Epidermal melanocyte (primary cell): ENCODE measurements at regions not wholly inside any gene's neighbourhood (a gene's known extent, or its start where the extent isn't known, plus 50 kb on each side); places are given as distances from the start of the nearest gene placed in this dataset.

Experiments
- DNase-seq: peaks from one replicate; pipeline ENCODE4 v3.0.0; 2011; ENCODE audit warnings: low spot score; ENCODE audit not compliant: insufficient read length

- DNase-seq, result no peak
Observed at GRCh38 chr3:99218468-99218867, 317.0 kb upstream of the DCBLD2 start.

DNA sequence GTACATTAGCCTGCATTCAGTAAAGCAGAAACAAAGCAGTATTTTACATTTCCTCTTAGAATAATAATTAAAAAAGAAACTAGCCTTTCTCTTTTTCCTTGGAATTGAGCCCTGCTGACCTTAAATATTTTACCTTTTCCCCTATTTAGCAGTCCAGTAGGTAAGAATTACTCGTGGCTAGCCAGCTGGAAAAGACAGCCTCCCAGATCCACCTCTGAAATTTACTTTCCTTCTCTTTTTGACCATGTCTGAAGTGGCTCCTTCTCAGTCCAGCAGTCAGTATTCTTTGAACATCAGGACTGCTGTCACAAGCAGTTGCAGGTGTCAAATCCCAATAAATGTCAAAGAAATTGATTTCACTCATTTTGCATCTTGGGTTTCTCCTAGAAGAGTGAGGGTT lies 311.5 kb upstream of the DCBLD2 start:
- no peak for DNase-seq

- no peak for DNase-seq
Observed at GRCh38 chr3:99211309-99211708, 309.8 kb upstream of the DCBLD2 start.

GRCh38 chr3:99199021-99199420 lies 297.5 kb upstream of the DCBLD2 start:
- no peak for DNase-seq

- DNase-seq, result no peak
Observed at GRCh38 chr3:99191186-99191585, 289.7 kb upstream of the DCBLD2 start.

DNA sequence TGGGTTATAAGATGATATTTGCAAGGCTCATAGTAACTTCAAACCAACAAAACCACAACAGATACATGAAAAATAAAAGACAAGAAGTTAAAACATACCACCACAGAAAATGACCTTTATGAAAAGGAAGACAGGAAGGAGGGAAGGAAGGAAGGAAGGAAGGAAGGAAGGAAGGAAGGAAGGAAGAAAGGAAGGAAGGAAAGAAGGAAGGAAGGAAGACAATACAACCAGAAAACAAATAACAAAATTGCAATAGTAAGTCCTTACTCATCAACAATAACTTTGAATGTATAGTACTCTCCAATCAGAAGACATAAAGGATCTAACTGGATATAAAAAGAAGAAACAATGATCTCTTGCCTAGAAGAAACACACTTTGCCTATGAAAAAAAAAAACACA lies 287.4 kb upstream of the DCBLD2 start:
- DNase-seq, result no peak

GRCh38 chr3:99186016-99186415 lies 284.5 kb upstream of the DCBLD2 start:
- DNase-seq, result no peak

GRCh38 chr3:99176169-99176964 lies 274.9 kb upstream of the DCBLD2 start:
- DNase-seq, result no peak

GRCh38 chr3:99175276-99175812 lies 273.8 kb upstream of the DCBLD2 start:
- DNase-seq, result no peak

DNA sequence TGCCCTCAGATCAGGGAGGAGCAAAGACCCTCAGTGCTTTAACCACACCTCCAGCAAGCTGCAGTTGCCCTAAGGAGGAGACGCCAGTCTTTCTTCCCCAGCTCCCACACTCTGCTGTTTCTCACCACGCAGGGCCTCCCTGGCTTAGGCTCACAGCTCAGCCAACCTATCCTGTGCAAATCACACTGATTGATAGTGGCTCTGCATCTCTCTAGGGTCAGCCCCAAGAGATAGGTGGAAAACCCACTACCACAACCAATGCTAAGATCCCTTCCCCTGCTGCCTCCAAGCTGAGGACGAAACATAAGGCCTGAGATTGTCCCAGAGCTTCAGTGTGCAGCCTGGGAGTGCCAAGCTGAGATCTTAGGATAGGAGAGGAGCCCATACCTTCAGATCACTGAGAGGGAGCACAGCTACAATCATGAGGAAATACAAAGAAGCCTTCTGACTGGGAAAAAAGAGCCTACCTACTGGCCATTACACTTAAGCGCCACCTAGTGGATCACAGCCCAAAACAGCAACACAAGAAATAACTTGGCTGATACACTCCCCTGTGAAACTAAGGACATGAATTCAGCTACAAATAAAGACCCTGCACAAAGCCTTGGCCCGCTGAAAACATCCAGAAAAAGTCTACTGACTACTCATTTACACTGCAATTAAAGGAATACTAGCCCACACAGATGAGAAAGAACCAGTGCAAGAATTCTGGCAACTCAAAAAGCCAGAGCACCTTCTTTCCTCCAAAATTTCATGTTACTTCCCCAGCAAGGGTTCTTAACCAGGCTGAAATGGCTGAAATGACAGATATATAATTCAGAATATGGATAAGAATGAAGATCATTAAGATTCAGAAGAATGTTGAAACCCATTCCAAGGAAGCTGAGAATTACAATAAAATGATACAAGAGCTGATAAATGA lies 271.5 kb upstream of the DCBLD2 start:
- DNase-seq, result peak; percentile 27

DNA sequence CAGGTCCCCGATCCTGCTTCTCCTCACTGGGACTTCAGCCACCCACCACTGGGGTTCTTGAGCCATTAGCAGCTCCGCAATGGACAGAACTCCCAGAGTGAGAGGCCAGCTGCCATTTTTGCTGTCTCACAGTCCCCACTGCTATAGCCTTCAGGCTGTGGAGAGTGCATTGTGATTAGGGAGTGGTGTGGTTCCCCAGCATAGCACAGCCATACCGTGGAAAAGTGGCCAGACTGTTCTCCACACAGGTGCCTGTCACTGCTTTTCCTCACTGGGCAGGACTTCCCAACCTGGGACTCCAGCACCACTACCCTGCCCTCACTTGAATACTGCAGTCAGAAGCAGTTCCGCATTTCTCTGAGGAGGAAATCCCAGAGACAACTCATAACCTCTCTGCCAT lies 270.3 kb upstream of the DCBLD2 start:
- DNase-seq, result no peak

DNA sequence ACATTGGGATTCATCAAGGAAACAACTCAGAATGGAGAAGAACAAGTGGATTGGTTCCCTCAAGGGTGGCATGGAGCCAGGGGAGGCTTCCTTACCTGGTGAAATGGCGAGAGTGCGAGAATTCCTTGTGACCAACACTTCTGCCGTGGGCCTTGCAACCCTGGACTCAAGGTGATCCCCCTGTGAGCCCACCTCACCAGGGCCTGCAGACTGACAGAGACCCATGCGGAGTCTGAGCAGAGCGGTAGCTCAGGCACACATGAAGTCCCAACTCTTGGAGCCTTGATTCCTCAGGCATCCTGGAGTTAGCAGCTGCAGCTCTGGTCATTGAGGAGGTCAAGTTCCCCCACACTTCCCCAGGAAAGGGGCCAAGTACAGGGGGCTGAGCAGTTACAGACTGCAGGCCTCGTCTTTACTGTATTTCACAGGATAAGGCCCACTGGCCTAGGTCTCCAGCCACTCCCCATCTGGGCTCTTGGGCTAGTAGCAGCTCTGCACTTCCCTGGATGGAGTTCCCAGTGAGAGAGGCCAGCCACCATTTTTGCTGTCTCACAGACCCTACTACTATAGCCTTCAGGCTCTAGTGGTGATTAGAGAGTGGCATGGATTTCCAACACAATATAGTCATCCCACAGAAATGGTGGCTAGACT lies 269.5 kb upstream of the DCBLD2 start:
- no peak for DNase-seq

GRCh38 chr3:99167071-99167470 lies 265.6 kb upstream of the DCBLD2 start:
- DNase-seq, result no peak

DNA sequence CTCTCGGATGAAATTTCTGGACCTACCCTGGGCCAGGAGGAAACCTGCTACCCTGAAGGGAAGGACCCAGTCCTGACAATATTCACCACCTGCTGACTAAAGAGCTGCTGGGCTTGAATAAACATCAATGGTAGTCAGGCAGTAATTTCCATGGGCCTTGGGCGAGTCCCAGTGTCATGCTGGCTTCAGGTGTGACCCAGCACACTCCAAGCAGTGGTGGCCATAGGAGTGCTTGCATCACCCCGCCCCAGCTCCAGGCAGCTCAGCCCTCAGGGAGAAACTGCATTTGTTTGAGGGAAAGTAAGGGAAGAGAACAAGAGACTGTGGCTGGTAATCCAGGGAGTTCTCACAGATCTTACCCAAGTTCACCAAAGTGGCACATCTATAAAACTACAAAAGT lies 261.8 kb upstream of the DCBLD2 start:
- DNase-seq, result no peak

DNA sequence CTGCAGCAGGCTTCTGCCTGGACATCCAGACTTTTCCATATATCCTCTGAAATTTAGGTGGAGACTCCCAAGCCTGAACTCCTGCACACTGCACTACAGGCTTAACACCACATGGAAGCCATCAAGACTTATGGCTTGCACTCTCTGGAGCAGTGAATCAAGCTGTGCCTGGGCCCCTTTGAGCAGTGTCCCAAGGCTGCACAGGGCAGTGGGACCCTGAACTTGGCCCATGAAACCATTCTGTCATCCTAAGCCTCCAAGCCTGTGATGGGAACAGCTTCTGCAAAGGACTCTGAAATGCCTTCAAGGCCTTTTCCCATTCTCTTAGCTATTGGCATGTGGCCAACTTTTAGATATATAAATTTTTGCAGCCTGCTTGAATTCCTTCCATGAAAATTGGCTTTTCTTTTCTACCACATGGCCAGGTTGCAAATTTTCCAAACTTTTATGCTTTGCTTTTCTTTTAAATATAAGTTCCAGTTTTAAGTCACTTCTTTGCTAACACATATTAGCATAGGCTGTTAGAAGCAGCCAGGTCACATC lies 257.8 kb upstream of the DCBLD2 start:
- no peak for DNase-seq

DNA sequence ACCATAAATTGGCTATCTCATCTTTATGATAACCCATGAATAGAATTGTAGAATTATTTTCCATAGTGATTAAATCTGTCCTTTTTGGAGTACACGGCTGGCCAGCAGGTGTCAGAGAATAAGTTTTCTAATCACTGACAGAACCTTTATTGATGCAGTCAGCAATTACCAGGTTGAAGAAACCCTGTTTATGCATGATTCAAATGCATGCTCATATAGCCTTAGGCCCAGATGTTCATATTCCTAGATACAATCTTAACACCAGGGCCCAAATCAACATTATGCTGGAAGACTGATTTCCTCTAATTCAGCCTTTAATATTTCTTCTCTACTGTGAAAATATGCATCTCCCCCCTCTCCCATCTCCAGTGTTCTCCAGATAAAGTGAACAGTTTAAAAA lies 243.5 kb upstream of the DCBLD2 start:
- DNase-seq, result no peak

DNA sequence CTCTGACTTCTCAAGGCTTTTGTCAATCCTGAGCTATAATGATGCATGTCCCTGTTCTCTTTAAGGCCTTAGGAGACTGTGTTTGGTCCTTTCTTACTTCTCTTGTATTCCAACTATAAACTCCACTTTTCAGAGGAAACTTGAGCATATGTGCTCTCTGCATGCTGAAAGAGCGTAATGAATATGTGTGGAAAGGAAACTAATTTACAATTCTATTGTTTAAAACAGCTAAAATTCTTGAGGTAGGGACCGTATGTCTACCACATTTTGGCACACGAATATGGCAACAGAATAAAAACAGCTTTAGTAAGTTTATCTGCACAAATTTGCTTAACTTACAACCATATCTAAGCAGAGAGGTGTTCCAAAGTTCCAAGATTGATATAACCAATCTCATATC lies 242.0 kb upstream of the DCBLD2 start:
- no peak for DNase-seq

DNA sequence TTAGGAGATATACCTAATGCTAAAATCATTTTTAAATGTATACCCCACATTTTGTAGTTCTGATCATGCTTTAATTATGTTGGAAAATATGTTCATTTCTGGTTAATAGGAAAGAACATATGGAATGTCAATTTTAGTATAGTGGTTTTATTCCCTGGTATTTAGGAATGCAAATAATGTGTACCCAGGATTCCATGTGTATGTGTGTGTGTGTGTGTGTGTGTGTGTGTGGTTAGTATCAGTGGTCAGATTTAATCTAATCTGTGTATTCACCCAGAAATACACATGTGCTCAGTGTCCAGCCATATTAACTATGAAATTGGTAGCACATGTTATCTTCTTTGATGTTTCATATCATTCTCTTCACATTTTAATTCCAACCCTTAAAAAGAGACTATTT lies 233.5 kb upstream of the DCBLD2 start:
- no peak for DNase-seq

DNA sequence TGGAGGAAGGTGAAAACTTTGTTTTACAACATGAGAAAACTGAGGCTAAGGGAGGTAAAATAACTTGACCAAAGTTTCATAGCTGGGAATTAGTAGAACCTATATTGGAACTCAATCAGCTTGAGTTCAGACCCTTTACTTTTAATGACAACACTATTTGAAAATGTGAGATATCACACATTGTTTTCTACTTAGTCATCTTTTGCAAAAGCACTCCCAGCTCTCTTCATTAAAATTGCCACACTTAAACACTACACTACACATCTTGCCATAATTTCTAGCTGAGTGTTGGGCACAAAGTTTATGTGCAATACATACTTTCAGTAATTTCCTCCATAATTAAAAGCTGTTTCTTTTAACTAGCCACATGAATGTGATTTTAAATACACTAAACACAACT lies 230.4 kb upstream of the DCBLD2 start:
- no peak for DNase-seq

DNA sequence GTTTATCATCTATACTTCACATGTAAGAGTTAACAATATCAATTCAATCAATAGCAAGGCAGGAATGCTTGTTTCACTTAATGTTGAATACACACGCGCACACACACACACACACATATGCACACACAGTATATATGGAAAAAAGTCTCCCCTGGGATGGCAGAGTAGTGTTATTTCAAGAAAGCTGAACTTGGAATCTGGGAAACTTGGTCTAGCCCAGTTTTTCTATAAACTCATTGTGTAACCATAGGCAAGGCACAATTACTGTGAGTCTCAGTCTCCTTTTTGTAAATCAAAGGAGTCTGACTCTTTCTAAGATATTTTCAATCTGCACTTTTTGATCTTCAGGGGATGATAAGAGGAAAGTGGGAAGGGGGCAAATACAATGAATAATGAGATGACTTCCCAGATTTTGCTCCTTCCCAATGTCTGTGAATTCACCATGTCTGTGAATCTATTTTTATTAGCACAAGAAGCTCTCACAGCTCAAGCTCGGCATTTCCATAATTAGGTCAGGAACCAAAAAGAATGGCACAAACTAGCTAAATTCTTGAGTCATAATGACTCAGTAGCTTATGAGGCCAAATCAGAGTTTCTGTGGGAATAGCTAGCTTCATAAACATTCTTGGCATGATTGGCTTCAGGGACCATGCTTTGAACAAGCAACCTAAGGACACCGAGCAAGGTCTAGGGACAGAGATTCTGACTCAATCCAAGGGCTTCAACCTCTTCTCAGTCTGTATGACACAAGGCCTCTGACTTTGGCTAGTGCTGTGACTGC lies 227.4 kb upstream of the DCBLD2 start:
- DNase-seq, result peak; percentile 46

DNA sequence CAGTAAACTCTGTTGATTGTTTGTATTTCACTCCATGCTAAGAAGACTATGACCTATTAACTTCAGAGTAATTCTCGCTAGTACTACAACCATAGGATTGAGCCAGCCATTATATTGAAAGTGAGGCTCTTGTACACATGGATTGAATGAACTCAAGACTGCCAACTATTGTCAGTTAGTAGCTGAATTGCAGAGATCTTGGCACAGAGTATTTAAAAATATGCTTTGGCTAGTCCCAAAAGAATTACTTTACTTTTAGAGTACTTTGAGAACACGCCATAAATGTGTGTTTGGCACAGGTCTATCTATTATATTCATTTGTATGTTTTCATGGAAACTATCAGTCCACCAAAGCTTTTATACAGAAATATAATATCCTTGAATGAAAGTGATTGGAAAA lies 226.7 kb upstream of the DCBLD2 start:
- DNase-seq, result no peak
